Astrocyte of the spinal cord (primary cell): ENCODE measurements at regions not wholly inside any gene's neighbourhood (a gene's known extent, or its start where the extent isn't known, plus 50 kb on each side); places are given as distances from the start of the nearest gene placed in this dataset.
"Not testable (repeated sequence)": the region's sequence is repeated elsewhere in the genome, so short reads cannot be mapped to it uniquely, and the experiment has no call there.

Experiments
- DNase-seq: peaks from one replicate; pipeline ENCODE4 v3.0.0; 2011; ENCODE audit warnings: low read depth, low spot score
- H3K4me3 ChIP-seq: 2 replicates; pipeline ENCODE4 v1.5.1; 2011; ENCODE audit warnings: low read depth, mild to moderate bottlenecking, low read length, moderate library complexity
- CTCF ChIP-seq: IDR thresholded peaks from 2 replicates; pipeline ENCODE4 v1.5.1; 2012; ENCODE audit warnings: low read depth, mild to moderate bottlenecking, low read length, inconsistent platforms
- in situ Hi-C: cut with HindIII; loops from 2 replicates; pipeline ENCODE4 v1.10.0; 2017; ENCODE audit warnings: low sequenced_read_pairs

GRCh38 chr3:145326666-145327065, 834.3 kb downstream of the PLOD2 start:
- no peak for DNase-seq
- H3K4me3 ChIP-seq = no peak overlapping the region
- in situ Hi-C loops = no loop called here
- TF ChIP-seq CTCF = no peak

- in situ Hi-C loops, DNase-seq, H3K4me3 ChIP-seq: not testable (repeated sequence)
These were observed 827.6 kb downstream of the PLOD2 start for GRCh38 chr3:145333427-145333826.

- H3K4me3 ChIP-seq = no peak overlapping the region
- in situ Hi-C loops = no loop called here
- TF ChIP-seq CTCF = no peak
- no peak for DNase-seq
These were observed 827.1 kb downstream of the PLOD2 start for GRCh38 chr3:145333931-145334330.

- no peak for DNase-seq
- no peak for TF ChIP-seq CTCF
- in situ Hi-C loops = no loop called here
- H3K4me3 ChIP-seq = no peak overlapping the region
These were observed 805.8 kb downstream of the PLOD2 start for GRCh38 chr3:145355206-145355605.

GRCh38 chr3:145357453-145357852, 803.5 kb downstream of the PLOD2 start:
- in situ Hi-C loops = no loop called here
- no peak overlapping the region for H3K4me3 ChIP-seq
- no peak for DNase-seq
- TF ChIP-seq CTCF = no peak

GRCh38 chr3:145359040-145359439, 801.9 kb downstream of the PLOD2 start:
- no peak for TF ChIP-seq CTCF
- in situ Hi-C loops = no loop called here
- no peak for DNase-seq
- no peak overlapping the region for H3K4me3 ChIP-seq

- no peak for DNase-seq
- H3K4me3 ChIP-seq = no peak overlapping the region
- TF ChIP-seq CTCF = no peak
- in situ Hi-C loops = no loop called here
These were observed 792.2 kb downstream of the PLOD2 start for GRCh38 chr3:145368748-145369147.
